GM18499 (cell line): ENCODE measurements at regions not wholly inside any gene's neighbourhood (a gene's known extent, or its start where the extent isn't known, plus 50 kb on each side); places are given as distances from the start of the nearest gene placed in this dataset.

Experiments used
- ATAC-seq: cut with Tn5 transposase; IDR thresholded peaks from one replicate; pipeline ENCODE4 v1.9.1; 2021; ENCODE audit warnings: moderate number of reproducible peaks; ENCODE audit not compliant: insufficient read depth, unreplicated experiment

DNA sequence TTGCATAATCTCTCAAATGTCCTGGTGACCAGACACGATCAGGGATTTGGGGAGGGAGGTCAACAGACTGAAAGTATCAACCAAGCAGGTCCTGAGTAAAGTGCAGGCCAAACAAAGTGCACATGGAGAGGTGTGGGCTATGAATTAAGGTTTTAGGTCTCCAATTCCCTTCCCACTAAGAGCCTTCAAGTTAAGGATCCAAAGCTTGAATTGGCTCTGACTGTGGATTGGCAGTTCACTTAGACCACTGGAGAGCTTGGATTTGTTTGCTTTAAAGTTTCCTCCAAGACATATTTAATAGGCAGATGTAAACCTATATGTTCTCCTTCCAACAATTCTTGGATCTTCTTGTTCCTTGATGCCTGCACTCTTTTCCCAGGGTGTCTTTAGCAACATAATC is 129.6 kb upstream of the IGF1 start:
- ATAC-seq, result no peak

DNA sequence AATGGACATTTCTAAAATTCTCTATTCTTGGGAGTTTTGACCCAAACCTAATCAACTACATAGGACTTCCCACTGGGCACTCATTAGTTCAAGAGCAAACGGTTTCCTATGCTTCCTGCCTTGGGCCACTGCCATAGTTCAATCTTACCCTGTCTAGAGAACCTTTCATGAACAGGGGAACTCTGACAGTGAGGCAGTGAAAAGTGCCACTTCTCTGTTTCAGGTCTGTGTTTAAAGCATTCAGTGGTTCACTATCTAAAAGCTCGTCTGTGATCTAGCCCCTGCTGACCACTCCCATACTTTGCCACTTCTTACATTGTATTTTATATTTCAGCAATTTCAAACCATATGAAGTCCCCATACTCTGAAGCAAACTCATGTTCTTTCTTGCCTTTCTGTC is 122.7 kb upstream of the IGF1 start:
- ATAC-seq, result no peak

DNA sequence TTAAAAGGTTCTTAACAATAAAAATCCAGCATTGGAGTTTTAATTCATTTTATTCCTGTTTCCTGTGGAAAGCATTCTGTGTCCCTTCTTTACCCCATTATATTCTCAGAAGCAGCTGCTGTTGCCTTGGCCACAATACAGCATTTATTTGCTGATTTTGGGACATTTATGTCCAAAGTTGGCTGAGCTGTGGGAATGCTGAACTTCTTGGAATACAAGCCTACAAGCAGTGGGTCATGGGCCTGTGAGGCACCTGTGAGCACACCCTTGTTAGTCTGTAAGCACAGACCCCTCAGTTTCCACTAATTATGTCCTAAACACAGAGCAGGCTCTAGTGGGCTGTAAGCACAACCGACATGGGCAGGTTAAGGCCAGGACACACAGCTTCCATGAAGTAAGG is 122.2 kb upstream of the IGF1 start:
- ATAC-seq, result no peak

DNA sequence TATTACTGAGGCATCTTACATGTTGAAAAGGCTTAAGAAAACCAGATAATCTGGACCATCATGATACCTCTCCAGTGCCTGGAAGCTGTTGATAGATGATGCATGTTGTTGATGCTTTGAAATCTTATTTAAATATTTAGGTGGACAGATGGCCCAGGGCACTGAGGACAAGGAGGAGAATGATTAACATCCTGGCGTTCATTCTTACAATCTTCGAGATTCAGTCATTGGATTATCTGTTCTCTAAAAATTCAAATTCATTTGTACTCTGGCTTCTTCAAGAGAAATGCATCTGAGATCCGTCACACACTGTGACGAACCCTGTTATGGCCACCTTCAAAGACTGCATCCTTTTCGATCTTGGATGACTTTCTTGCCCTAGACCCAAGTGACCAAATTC is 121.3 kb upstream of the IGF1 start:
- ATAC-seq, result no peak

DNA sequence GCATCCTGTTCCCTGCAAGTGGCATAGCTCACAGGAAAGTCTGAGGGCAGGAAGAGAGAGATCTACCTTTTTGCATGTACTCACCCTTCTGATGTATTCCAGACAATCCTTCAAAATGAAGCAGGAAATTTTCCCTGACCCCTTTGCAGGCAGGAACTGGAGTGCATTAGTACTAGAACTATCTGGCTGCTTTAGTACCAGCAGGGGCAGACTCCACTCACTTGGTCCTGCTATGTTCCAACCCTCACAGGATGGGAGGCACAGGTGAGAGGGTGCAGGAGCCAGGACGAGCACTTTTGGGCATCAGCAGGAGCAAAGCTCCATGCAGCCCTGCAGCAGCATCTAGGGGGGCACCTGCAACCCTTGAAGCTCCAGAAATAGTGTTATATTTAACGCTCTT is 116.3 kb upstream of the IGF1 start:
- no peak for ATAC-seq

DNA sequence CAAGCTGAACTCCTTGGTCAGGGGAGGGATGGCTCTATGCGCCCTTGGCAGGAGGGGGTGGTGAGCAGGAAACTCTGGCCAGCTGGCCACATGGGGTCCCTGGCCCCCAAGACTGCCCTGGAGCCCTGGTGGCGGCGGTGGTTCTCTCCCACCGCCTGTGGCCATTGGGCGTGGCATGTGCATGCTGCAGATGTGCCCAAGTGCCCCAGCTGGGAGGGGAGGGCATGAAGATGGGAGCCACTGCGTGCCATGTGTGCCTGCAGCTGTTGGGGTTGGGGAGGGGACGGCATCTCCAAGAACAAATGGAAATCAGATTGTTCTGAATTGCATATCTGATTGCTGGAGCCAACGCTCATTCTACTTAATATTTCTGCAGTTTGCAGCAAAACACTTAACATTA is 115.7 kb upstream of the IGF1 start:
- no peak for ATAC-seq

DNA sequence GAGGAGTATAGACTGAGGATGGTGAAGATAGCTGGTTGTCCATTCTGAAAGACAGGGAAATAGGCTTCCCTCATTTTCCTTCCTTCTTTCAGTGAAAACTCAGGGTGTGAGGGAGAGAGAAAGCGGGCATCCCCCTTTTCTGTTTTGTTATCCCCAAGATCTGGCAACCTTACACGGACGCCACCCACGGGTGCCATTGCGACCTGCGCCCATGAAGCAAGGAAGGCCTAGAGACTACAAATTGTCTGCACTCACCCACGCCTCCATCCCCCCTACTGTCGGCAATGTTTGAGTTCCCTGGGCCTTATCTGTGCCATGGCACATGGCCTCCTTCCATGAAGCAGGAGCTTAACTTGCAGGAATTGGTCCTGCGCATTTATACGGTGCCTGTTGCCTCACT is 115.0 kb upstream of the IGF1 start:
- ATAC-seq, result no peak

DNA sequence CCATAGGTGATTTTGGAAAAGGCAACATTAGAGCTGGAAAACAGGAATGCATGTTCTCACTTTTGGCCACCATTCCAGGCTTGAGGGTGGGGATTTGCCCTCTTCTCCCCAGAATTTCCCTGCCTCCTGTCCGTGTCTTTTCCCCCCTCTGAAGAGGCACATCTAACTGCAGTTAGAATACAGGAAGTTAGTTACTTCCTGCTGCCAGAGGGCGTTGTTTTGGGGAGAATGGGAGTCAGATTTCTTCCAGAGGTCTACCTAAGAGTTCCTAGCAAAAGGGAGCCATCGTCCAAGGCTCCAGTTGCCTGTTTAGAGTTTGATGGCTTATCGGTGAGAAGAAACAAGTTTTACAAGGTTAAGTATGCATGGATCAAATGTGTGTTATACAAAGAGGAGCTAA is 112.8 kb upstream of the IGF1 start:
- ATAC-seq, result no peak

GRCh38 chr12:102592134-102592533 is 111.8 kb upstream of the IGF1 start:
- no peak for ATAC-seq

DNA sequence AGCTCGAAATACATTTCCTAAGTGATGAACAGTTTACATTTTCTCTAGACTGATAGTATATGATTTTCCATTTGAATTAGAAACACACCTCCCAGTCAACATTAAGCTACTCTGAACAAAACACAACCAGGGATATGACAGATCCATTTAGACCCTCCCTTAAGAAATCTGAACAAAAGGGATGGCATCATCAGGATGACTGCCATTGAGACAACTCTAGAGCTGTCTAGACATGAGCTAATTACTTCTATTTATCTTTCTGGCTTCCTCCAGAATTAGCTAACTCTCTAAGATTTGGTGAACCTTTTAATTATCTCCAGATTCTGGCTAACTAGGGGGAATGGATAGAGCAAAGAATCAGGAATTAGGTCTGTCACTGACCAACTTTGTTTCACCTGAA is 92.9 kb upstream of the IGF1 start:
- ATAC-seq, result no peak

GRCh38 chr12:102571889-102572288 is 91.5 kb upstream of the IGF1 start:
- no peak for ATAC-seq

- no peak for ATAC-seq
These were observed 89.9 kb upstream of the IGF1 start for GRCh38 chr12:102570256-102570655.

GRCh38 chr12:102569803-102570202 is 89.4 kb upstream of the IGF1 start:
- no peak for ATAC-seq

DNA sequence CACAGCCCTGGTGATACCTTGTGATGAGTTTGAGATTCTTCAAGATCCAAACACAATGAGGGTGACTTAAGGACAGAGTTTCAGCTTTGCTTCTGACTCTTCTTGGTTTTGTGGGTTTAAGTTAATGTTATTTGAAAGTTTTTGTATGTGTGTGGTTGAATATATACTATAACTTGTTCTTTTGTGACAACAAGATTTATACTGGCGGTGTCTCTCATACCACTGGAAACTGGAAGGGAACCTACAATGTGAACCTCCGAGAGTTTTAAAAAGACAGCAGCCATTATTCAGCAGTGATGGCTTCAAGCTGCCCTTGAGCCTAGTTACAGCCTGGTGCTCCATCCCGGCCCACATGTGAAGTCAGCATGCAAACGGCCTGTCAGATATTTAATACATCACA is 87.9 kb upstream of the IGF1 start:
- ATAC-seq, result no peak

- no peak for ATAC-seq
These were observed 86.9 kb upstream of the IGF1 start for GRCh38 chr12:102567031-102567985.

DNA sequence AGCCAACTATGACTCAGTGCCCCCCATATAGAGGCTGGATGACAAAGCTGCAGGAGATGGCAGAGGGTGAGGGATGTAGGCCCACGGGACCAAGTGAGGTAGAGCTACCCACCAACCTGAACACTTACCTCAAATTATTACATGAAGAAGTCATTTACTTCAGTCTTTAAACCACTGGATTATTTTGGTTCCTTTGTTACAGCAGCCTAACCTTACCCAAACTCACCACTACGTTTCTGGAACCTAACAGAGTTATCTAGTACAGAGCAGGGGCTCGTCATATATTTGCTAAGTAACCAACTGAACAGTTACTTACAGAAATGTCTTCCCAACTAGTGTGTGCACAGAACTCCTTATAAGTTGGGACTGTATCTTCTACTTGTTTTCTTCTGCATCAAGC is 85.2 kb upstream of the IGF1 start:
- no peak for ATAC-seq

DNA sequence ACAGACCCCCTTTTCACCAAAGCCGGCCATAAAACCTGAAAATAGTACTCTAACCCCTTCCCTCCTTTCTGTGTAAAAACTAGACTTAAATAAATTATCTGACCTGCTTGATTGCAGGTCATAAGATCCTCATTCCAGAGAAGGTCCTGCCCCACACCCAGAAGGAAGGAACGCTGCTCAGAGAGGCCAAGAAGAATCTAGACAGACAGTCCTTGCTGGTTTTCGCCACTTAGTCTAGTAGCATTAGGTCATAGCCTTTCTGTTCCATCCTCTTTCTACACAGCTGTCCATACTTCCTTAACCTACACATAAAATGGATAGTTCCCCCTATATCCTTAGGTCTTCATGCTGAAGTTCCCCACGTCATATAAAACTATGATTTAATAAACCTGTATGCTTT is 83.7 kb upstream of the IGF1 start:
- no peak for ATAC-seq

DNA sequence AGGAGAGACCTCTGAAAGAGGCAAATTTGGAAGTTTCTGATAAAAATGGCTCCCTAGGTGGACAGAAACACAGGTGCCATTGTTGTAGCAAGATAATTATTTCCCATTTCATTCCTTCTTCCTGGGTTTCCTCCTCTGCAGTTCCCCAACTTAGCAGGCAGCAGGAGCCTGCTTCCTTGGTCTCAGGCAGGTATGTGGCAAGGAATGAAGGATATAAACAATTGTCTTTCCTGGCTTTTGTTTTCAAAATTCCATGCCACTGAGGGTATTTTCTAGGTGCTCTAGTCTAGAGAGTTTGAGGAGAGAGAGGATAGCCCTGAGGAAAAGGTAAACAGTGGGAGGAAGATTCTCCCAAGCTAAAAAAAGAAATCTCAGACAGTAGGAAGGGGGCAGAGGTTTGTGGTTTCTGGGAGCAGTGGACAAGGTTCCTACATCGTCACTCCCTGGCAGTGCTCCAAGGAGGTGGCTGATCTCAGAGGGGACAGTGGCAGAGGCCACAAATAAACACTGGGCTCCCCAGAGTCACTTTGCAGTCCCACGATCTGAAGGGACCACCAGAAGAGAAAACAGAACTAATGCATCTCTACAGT is 82.6 kb upstream of the IGF1 start:
- no peak for ATAC-seq

- ATAC-seq, result no peak
These were observed 70.8 kb upstream of the IGF1 start for GRCh38 chr12:102551186-102551585.

DNA sequence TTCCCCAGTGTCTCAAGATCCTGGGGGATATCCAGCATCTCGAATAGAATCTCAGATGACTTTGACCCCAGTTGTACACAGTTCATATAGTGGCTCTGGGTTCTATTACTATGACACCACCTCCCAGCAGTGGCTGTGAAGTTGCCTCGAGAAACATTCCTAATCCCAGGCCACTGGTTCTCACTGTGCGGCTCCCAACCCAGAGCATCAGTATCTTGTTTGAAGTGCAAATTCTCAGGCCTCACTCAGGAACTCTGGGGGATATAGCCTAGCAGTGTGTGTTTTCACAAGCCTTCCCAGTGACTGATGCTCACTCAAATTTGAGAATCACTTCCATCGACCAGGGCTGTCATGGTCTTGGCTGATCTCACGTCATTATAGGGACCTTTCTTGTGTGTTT is 69.3 kb upstream of the IGF1 start:
- no peak for ATAC-seq

DNA sequence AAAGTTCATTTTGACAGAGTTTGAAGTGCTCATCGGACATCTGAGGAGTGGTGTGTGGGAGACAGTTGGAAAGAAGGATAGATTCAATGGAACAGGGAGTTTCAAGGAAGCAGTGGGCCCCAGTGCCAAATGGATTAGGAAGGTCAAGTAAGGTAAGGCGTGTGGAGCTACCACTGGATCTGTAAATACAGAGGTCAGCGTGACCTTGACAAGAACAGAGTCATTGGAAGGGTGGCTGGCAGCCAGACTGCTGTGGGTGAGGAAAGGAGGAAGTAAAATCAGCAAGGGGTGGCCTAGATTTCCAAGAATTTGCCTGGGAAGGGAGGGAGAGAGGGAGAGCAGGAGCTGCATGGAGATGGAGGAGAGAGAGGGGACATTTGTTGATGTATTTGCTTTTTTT is 68.2 kb upstream of the IGF1 start:
- ATAC-seq, result no peak
